HL-60 (cell line): ENCODE measurements at regions not wholly inside any gene's neighbourhood (a gene's known extent, or its start where the extent isn't known, plus 50 kb on each side); places are given as distances from the start of the nearest gene placed in this dataset.

ENCODE experiments used
- DNase-seq, 2 experiments: peaks; one replicate each; pipeline ENCODE4 v3.0.0-alpha.2; 2010 to 2020; ENCODE audit warnings: low read depth in 1 of 2, low spot score in 1 of 2
- H3K27ac ChIP-seq: fragments of 250-450 bp; sonication (Bioruptor Pico); replicated peaks from 2 replicates; pipeline ENCODE4 v1.5.1; 2020; ENCODE audit warnings: mild to moderate bottlenecking, moderate library complexity
- H3K27me3 ChIP-seq: fragments of 250-450 bp; sonication (Bioruptor Pico); 2 replicates; pipeline ENCODE4 v1.5.1; 2021; ENCODE audit warnings: mild to moderate bottlenecking, moderate library complexity; ENCODE audit not compliant: insufficient read depth, poor library complexity, severe bottlenecking
- H3K4me3 ChIP-seq: replicated peaks from 2 replicates; pipeline ENCODE4 v1.5.1; 2011; ENCODE audit warnings: mild to moderate bottlenecking, control low read depth, low read length; ENCODE audit not compliant: insufficient read depth
- CTCF ChIP-seq: IDR thresholded peaks from one replicate; pipeline ENCODE4 v1.5.1; 2011; ENCODE audit warnings: low read length, control low read depth, inconsistent platforms; ENCODE audit not compliant: insufficient read depth
- GABPA ChIP-seq: IDR thresholded peaks from 2 replicates; pipeline ENCODE4 v1.6.1; 2012; ENCODE audit warnings: low read depth
- POLR2AphosphoS5 ChIP-seq: IDR thresholded peaks from 2 replicates; pipeline ENCODE4 v1.6.1; 2012; ENCODE audit warnings: low read depth
- SPI1 ChIP-seq: IDR thresholded peaks from 2 replicates; pipeline ENCODE4 v1.6.1; 2012; ENCODE audit warnings: low read depth, mild to moderate bottlenecking, borderline replicate concordance
- TF ChIP-seq, protein P1 (sequence below): IDR thresholded peaks from 2 replicates; pipeline ENCODE4 v1.6.1; 2012; ENCODE audit warnings: low read depth; ENCODE audit not compliant: insufficient replicate concordance

GRCh38 chr5:15135661-15136060 lies 264.1 kb upstream of the ANKH start:
- Histone ChIP-seq H3K27me3 (no peaks in the 10 kb centered on the region), H3K4me3 (no peak overlapping the region), H3K27ac (no peak overlapping the region)
- TF ChIP-seq POLR2AphosphoS5 (no peak), CTCF (no peak), SPI1 (no peak)
- no peak for DNase-seq

DNA sequence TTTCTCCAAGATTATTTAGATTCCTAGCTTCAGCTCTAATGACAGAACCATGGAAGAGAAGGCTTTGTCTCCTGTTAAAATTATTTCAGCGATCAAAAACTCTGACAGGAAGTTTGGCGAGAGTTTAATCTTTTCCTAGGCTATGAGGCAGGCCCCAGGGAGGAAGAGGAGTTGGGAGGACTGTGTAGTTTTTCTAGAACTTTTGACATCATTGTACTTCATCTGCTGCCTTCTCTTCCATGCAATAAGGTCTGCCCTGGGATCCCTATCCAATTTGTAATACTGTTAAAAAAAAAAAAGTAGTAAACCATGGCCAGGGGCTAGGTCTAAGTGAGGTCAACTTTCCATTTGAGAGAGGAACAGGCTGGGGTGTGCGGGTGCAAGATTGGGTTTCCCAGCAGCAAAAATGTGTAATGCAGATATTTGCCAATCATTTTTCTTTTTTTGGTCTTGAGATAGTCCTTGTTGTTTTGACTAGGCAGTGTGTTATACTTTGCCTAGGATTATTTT lies 261.9 kb upstream of the ANKH start:
- no peak overlapping the region for H3K27ac ChIP-seq
- H3K27me3 ChIP-seq, result no peaks in the 10 kb centered on the region
- no peak for DNase-seq
- H3K4me3 ChIP-seq, result no peak overlapping the region
- no peak for TF ChIP-seq POLR2AphosphoS5
- no peak for TF ChIP-seq CTCF
- TF ChIP-seq, protein P1, sequence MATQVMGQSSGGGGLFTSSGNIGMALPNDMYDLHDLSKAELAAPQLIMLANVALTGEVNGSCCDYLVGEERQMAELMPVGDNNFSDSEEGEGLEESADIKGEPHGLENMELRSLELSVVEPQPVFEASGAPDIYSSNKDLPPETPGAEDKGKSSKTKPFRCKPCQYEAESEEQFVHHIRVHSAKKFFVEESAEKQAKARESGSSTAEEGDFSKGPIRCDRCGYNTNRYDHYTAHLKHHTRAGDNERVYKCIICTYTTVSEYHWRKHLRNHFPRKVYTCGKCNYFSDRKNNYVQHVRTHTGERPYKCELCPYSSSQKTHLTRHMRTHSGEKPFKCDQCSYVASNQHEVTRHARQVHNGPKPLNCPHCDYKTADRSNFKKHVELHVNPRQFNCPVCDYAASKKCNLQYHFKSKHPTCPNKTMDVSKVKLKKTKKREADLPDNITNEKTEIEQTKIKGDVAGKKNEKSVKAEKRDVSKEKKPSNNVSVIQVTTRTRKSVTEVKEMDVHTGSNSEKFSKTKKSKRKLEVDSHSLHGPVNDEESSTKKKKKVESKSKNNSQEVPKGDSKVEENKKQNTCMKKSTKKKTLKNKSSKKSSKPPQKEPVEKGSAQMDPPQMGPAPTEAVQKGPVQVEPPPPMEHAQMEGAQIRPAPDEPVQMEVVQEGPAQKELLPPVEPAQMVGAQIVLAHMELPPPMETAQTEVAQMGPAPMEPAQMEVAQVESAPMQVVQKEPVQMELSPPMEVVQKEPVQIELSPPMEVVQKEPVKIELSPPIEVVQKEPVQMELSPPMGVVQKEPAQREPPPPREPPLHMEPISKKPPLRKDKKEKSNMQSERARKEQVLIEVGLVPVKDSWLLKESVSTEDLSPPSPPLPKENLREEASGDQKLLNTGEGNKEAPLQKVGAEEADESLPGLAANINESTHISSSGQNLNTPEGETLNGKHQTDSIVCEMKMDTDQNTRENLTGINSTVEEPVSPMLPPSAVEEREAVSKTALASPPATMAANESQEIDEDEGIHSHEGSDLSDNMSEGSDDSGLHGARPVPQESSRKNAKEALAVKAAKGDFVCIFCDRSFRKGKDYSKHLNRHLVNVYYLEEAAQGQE, result no peak
- TF ChIP-seq GABPA, result no peak
- no peak for TF ChIP-seq SPI1

DNA sequence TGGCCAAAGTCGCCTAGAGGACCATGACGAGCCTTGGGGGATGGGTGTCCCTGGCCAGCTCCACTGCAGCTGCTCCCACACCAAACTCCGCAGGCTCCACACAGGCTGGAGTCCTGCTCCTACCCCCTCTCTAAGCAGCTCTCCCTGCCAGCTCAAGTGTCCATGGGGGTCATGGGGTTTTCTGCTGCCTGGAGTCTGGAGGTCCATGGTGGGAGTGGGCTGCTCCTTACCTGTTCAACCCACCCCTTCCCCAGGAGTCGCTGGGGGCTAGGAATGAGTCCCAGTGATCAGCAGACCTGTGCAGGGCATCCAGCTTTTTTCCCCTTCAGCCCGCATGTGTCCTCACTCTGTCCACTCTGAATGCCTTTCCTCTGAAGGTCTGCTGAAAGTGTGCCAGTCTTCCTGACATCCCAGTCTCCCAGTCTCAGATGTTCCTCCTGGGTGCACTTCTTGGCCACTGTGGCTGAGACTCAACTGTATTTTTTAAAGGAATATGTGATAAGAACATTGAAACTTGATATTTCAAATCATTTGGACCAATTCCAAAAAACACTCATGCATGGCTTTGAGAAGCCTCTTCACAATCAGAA lies 261.3 kb upstream of the ANKH start:
- H3K27me3 ChIP-seq, result no peaks in the 10 kb centered on the region
- TF ChIP-seq CTCF (no peak), SPI1 (no peak), POLR2AphosphoS5 (no peak), GABPA (no peak)
- TF ChIP-seq, protein P1, result no peak
- H3K4me3 ChIP-seq, result no peak overlapping the region
- H3K27ac ChIP-seq, result no peak overlapping the region
- no peak for DNase-seq

- TF ChIP-seq SPI1 (no peak), CTCF (no peak), POLR2AphosphoS5 (no peak), GABPA (no peak)
- TF ChIP-seq, protein P1, result no peak
- DNase-seq, result no peak
- H3K27ac ChIP-seq, result no peak overlapping the region
- H3K27me3 ChIP-seq, result no peaks in the 10 kb centered on the region
- no peak overlapping the region for H3K4me3 ChIP-seq
Measured at GRCh38 chr5:15131909-15132308, 260.3 kb upstream of the ANKH start.
